GM12878 (cell line): ENCODE measurements at regions not wholly inside any gene's neighbourhood (a gene's known extent, or its start where the extent isn't known, plus 50 kb on each side); places are given as distances from the start of the nearest gene placed in this dataset.

Source experiments
- POLR2A ChIP-seq: IDR thresholded peaks from 2 replicates; pipeline ENCODE4 v1.6.1; 2011; ENCODE audit warnings: low read depth, mild to moderate bottlenecking, low read length
- TF ChIP-seq, protein P1 (sequence below), 3 experiments: IDR thresholded peaks in 2 of 3; conservative IDR thresholded peaks in 1 of 3; 2 replicates each; pipeline ENCODE4 v1.5.1; 2011; ENCODE audit warnings: low read depth in 3 of 3, low read length in 3 of 3, mild to moderate bottlenecking in 3 of 3, control low read depth in 2 of 3, moderate library complexity in 2 of 3, inconsistent platforms in 1 of 3, mixed read lengths in 1 of 3; ENCODE audit not compliant: control insufficient read depth in 2 of 3, insufficient read depth in 1 of 3; ENCODE audit errors: extremely low read depth in 1 of 3

DNA sequence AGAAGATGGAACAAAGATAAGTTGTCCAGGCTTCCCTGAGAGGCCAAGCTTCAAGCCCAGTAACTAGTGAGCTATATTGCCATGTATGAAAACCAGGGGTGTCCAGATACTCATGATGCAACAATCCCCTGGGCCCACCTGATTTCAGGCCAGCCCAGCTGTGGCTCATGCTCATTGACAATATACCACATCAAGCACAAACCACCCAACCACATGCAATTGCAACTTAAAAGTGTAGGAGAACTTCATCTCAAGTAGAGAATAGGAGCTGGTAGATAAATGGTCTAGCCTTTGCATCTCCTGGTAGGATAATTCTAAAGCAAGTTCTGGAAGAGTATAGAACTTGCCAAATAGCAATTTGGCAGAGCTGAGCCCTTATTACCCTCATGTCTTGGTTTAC, 561.3 kb downstream of the IGSF11 start:
- TF ChIP-seq POLR2A: no peak
- TF ChIP-seq, protein P1, sequence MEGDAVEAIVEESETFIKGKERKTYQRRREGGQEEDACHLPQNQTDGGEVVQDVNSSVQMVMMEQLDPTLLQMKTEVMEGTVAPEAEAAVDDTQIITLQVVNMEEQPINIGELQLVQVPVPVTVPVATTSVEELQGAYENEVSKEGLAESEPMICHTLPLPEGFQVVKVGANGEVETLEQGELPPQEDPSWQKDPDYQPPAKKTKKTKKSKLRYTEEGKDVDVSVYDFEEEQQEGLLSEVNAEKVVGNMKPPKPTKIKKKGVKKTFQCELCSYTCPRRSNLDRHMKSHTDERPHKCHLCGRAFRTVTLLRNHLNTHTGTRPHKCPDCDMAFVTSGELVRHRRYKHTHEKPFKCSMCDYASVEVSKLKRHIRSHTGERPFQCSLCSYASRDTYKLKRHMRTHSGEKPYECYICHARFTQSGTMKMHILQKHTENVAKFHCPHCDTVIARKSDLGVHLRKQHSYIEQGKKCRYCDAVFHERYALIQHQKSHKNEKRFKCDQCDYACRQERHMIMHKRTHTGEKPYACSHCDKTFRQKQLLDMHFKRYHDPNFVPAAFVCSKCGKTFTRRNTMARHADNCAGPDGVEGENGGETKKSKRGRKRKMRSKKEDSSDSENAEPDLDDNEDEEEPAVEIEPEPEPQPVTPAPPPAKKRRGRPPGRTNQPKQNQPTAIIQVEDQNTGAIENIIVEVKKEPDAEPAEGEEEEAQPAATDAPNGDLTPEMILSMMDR (IDR thresholded peaks at IDR 0.05 in 2 of 3, conservative IDR thresholded peaks at IDR 0.05 in 1 of 3; ENCODE audit: control insufficient read depth in 2 of 3, extremely low read depth in 1 of 3, insufficient read depth in 1 of 3, low read depth in 3 of 3, low read length in 3 of 3): no peak
